ENCODE measurements at regions not wholly inside any gene's neighbourhood (a gene's known extent, or its start where the extent isn't known, plus 50 kb on each side); places are given as distances from the start of the nearest gene placed in this dataset.

DNA sequence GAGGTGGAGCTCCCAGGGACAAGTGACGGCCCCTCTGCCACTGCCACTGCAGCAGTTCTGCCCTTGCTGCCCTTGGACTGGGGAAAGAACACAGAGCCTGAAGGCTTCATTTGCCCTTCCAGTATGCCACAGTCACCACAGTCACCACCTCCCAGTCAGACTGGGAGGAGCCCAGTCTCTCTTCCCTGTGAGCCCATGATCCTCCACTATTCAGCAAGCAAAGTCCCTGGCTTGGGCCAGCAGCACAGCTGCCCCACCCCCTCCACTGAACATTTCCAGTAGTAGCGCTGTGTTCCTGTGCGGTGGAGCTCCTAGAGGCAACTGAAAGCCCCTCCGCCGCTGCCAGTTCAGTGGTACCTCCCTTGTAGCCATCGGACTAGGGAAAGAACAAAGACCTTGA is 329.4 kb downstream of the MAN2A1 start:
- no peak overlapping the region for H2AFZ ChIP-seq (ENCODE audit: low read length)
- H3K4me2 ChIP-seq (ENCODE audit: low read length) = no peak overlapping the region
- intact Hi-C loops (cut with micrococcal nuclease; ENCODE audit: unreplicated experiment) = no loop called here
- H3K4me3 ChIP-seq (ENCODE audit: low read depth, low read length, poor library complexity, severe bottlenecking) = no peak overlapping the region
- ChIA-PET POLR2A (interaction anchor here (0.6 to 1.0 kb wide), 2 partner anchors 8 to 12 kb away, joined by 3 to 4 read pairs; no protein-coding TSS in a partner anchor), CTCF (ENCODE audit: unreplicated experiment) (no interaction called here)
- no peaks in the 10 kb centered on the region for H3K36me3 ChIP-seq (ENCODE audit: insufficient read depth, low read length)
- no peak for TF ChIP-seq EZH2phosphoT487 (IDR thresholded peaks at IDR 0.05; ENCODE audit: borderline replicate concordance, low read depth, low read length)
- TF ChIP-seq, protein P1, sequence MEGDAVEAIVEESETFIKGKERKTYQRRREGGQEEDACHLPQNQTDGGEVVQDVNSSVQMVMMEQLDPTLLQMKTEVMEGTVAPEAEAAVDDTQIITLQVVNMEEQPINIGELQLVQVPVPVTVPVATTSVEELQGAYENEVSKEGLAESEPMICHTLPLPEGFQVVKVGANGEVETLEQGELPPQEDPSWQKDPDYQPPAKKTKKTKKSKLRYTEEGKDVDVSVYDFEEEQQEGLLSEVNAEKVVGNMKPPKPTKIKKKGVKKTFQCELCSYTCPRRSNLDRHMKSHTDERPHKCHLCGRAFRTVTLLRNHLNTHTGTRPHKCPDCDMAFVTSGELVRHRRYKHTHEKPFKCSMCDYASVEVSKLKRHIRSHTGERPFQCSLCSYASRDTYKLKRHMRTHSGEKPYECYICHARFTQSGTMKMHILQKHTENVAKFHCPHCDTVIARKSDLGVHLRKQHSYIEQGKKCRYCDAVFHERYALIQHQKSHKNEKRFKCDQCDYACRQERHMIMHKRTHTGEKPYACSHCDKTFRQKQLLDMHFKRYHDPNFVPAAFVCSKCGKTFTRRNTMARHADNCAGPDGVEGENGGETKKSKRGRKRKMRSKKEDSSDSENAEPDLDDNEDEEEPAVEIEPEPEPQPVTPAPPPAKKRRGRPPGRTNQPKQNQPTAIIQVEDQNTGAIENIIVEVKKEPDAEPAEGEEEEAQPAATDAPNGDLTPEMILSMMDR (conservative IDR thresholded peaks at IDR 0.05; ENCODE audit: low read length) = no peak
- no peaks in the 10 kb centered on the region for H3K9me3 ChIP-seq (ENCODE audit: low read length)
- no peak for DNase-seq (ENCODE audit: low spot score)
- no peaks in the 10 kb centered on the region for H3K79me2 ChIP-seq (ENCODE audit: insufficient read depth, low read depth, low read length)
- no TSS peak for BruUV-seq (replicated peaks)
- H3K27ac ChIP-seq (ENCODE audit: low read depth, low read length, poor library complexity, severe bottlenecking) = no peak overlapping the region
- no peaks in the 10 kb centered on the region for H4K20me1 ChIP-seq (ENCODE audit: insufficient read depth, low read length)
- no peaks in the 10 kb centered on the region for H3K4me1 ChIP-seq (ENCODE audit: insufficient read depth, low read length, poor library complexity, severe bottlenecking)
- no peaks in the 10 kb centered on the region for H3K9me2 ChIP-seq (ENCODE audit: insufficient read depth, low read length)

GRCh38 chr5:110019780-110020179 is 330.1 kb downstream of the MAN2A1 start:
- Histone ChIP-seq H2AFZ (ENCODE audit: low read length) (no peak overlapping the region), H3K4me3 (ENCODE audit: low read depth, low read length, poor library complexity, severe bottlenecking) (no peak overlapping the region), H3K79me2 (ENCODE audit: insufficient read depth, low read depth, low read length) (no peaks in the 10 kb centered on the region), H3K9me2 (ENCODE audit: insufficient read depth, low read length) (no peaks in the 10 kb centered on the region), H3K27ac (ENCODE audit: low read depth, low read length, poor library complexity, severe bottlenecking) (no peak overlapping the region), H3K4me1 (ENCODE audit: insufficient read depth, low read length, poor library complexity, severe bottlenecking) (no peaks in the 10 kb centered on the region), H3K36me3 (ENCODE audit: insufficient read depth, low read length) (no peaks in the 10 kb centered on the region), H3K9me3 (ENCODE audit: low read length) (no peaks in the 10 kb centered on the region), H4K20me1 (ENCODE audit: insufficient read depth, low read length) (no peaks in the 10 kb centered on the region), H3K4me2 (ENCODE audit: low read length) (no peak overlapping the region)
- ChIA-PET POLR2A (interaction anchor here (0.6 kb wide), 4 partner anchors 23 to 173 kb away, joined by 3 to 4 read pairs (median 4); no protein-coding TSS in a partner anchor), CTCF (ENCODE audit: unreplicated experiment) (no interaction called here)
- intact Hi-C loops (cut with micrococcal nuclease; ENCODE audit: unreplicated experiment) = no loop called here
- BruUV-seq (replicated peaks) = no TSS peak
- TF ChIP-seq EZH2phosphoT487 (IDR thresholded peaks at IDR 0.05; ENCODE audit: borderline replicate concordance, low read depth, low read length) = no peak
- TF ChIP-seq, protein P1 (conservative IDR thresholded peaks at IDR 0.05; ENCODE audit: low read length) = no peak
- no peak for DNase-seq (ENCODE audit: low spot score)

DNA sequence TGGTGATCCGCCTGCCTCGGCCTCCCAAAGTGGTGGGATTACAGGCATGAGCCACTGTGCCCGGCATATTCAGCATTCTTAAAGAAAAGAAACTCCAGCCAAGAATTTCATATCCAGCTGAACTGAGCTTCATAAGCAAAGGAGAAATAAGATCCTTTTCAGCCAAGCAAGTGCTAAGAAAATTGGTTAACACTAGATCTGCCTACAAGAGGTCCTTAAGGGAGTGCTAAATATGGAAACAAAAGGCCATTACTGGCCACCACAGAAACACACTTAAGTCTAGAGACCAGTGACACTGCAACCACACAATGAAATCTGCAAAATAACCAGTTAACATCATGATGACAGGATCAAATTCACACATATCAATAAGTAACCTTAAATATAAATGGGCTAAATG is 331.5 kb downstream of the MAN2A1 start:
- Histone ChIP-seq H4K20me1 (ENCODE audit: insufficient read depth, low read length) (no peaks in the 10 kb centered on the region), H2AFZ (ENCODE audit: low read length) (no peak overlapping the region), H3K79me2 (ENCODE audit: insufficient read depth, low read depth, low read length) (no peaks in the 10 kb centered on the region), H3K36me3 (ENCODE audit: insufficient read depth, low read length) (no peaks in the 10 kb centered on the region), H3K9me2 (ENCODE audit: insufficient read depth, low read length) (no peaks in the 10 kb centered on the region), H3K9me3 (ENCODE audit: low read length) (no peaks in the 10 kb centered on the region), H3K4me1 (ENCODE audit: insufficient read depth, low read length, poor library complexity, severe bottlenecking) (no peaks in the 10 kb centered on the region), H3K27ac (ENCODE audit: low read depth, low read length, poor library complexity, severe bottlenecking) (no peak overlapping the region), H3K4me2 (ENCODE audit: low read length) (no peak overlapping the region), H3K4me3 (ENCODE audit: low read depth, low read length, poor library complexity, severe bottlenecking) (no peak overlapping the region)
- TF ChIP-seq, protein P1 (conservative IDR thresholded peaks at IDR 0.05; ENCODE audit: low read length) = no peak
- TF ChIP-seq EZH2phosphoT487 (IDR thresholded peaks at IDR 0.05; ENCODE audit: borderline replicate concordance, low read depth, low read length) = no peak
- POLR2A ChIA-PET = interaction anchor here (0.6 kb wide), 1 partner anchor 318 kb away, joined by 3 read pairs; no protein-coding TSS in a partner anchor
- intact Hi-C loops (cut with micrococcal nuclease; ENCODE audit: unreplicated experiment) = no loop called here
- no TSS peak for BruUV-seq (replicated peaks)
- CTCF ChIA-PET (ENCODE audit: unreplicated experiment) = no interaction called here
- DNase-seq (ENCODE audit: low spot score) = no peak
